ENCODE measurements at regions not wholly inside any gene's neighbourhood (a gene's known extent, or its start where the extent isn't known, plus 50 kb on each side); places are given as distances from the start of the nearest gene placed in this dataset.

GRCh38 chr12:58253663-58254062 lies 312.3 kb downstream of the ATP23 start:
- TF ChIP-seq CTCF (IDR thresholded peaks at IDR 0.05) (no peak), EZH2 (IDR thresholded peaks at IDR 0.05; ENCODE audit: borderline replicate concordance, insufficient read depth, low read depth, low read length, poor library complexity, severe bottlenecking) (no peak)

All from B cell (primary cell).